Heart left ventricle (tissue), 13 donors: ENCODE measurements at regions not wholly inside any gene's neighbourhood (a gene's known extent, or its start where the extent isn't known, plus 50 kb on each side); places are given as distances from the start of the nearest gene placed in this dataset.

ENCODE experiments used
- CTCF ChIP-seq, 12 donors: fragments of 200-600 bp; sonication (generic) in 4 of 12; IDR thresholded peaks; one replicate each; pipeline versions ENCODE4 v1.5.0 to v1.8.0; 2018 to 2022; ENCODE audit warnings: antibody characterized with exemption in 12 of 12, mild to moderate bottlenecking in 5 of 12
- POLR2A ChIP-seq, 2 donors: fragments of 450-650 bp; IDR thresholded peaks; one replicate each; pipeline ENCODE4 v1.6.1; 2017; ENCODE audit warnings: antibody characterized with exemption in 2 of 2, mild to moderate bottlenecking in 2 of 2, moderate library complexity in 2 of 2
- donor health status: ischemic (EF 13 %, LVEDD 7.1; RV severe dilation, severe dysfunction).
- donor health status: DM: no; HTN: yes; CAD: no.
- donor health status: DM: no; HTN: no; CAD: no.
- donor health status: ischemic (EF 25% LVEDD 6.9; RV normal size, moderate dysfunction).
- donor health status: ischemic (EF 25% LVEDD 5.7; RV mildly dilated, moderate dysfunction).
- donor health status: ischemic (EF 35%, LVEDD 5.7; RV mildly dilated, moderate dysfunction).
- donor health status: nonischemic (EF 11% LVEDD 7.7; RV severe dilation, severe dysfunction).
- donor health status: DM: yes; HTN: yes; CAD: no.
- donor health status: PGD.
- donor health status: ischemic (EF 29% LVEDD 5.4; RV normal size, mild dysfunction).
- donor health status: nonischemic (EF 23%, LVEDD 6.1; RV moderate dilation, normal function).

GRCh38 chr17:56057869-56058268 lies 95.4 kb upstream of the ANKFN1 start:
- TF ChIP-seq CTCF (IDR thresholded peaks at IDR 0.05) (no peak), POLR2A (IDR thresholded peaks at IDR 0.05) (no peak)
